GM21367 (cell line): ENCODE measurements at regions not wholly inside any gene's neighbourhood (a gene's known extent, or its start where the extent isn't known, plus 50 kb on each side); places are given as distances from the start of the nearest gene placed in this dataset.
"Not testable (repeated sequence)": the region's sequence is repeated elsewhere in the genome, so short reads cannot be mapped to it uniquely, and the experiment has no call there.

Experiments
- ATAC-seq: cut with Tn5 transposase; IDR thresholded peaks from one replicate; pipeline ENCODE4 v1.9.1; 2021; ENCODE audit not compliant: unreplicated experiment

DNA sequence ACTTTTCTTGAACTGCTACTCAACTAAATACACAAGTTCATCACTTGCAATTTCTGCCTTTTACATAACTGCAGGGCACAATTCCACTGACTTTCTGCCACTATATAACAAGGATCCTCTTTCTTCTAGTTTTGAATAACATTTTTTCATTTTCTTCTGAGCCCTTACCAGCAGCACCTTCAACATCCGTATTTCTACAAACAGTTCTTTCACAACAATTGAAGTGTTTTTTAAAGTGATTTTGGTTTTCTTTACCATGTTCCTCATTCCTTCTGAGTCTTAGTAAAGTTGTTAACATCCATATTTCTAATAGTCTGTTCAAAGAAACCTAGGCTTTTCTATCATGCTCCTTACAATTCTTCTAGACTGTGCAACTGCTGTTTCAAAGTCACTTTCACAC, 127.2 kb upstream of the PITX1 start:
- no peak for ATAC-seq

DNA sequence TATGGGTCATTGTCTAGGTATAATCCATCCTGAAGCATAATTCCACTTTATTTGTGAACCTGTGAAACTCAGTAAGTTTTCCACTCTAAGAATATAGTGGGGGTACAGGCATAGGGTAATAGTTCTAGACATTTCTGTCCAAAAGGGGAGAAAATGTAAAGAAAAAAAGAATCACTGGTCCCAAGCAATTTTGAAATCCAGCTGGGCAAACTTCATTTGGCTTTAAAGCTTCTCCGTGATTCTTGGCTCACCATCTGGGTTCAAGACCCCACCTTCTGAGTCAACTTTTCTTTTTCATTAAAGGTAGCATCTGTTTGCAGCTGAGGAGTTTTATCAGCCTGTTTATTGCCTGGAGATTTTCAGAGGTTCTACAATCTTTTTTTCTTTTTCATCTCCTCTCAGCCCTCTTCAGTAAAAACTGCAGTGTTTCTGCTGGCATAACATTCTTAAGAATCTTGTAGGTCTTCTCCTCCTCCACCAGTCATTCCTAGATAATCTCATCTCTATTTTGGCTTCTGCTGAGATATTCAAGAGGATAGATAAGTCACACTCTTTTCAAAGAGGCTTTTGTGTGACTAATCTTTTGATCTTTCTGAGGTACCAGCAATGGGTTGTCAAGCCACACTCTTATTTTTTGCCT, 126.1 kb upstream of the PITX1 start:
- ATAC-seq: no peak

DNA sequence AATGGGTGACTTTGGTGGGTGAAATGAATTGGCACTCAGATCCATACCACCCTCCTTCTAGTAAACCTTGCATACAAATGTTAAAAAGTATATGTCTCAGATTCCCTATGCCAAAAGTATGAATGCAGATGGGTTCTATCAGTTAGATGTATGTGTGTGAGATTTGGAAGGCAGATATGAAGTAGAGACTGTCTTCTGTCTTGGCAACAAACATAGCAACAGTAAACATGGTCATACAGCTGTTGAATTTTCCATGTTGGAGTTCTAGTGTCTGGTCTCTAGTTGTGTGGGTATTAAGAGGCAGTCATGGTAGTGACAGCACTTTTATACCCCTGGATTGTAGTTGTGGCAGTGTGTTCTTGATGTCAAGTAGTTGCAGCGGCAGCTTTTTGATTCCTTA, 125.6 kb upstream of the PITX1 start:
- no peak for ATAC-seq

DNA sequence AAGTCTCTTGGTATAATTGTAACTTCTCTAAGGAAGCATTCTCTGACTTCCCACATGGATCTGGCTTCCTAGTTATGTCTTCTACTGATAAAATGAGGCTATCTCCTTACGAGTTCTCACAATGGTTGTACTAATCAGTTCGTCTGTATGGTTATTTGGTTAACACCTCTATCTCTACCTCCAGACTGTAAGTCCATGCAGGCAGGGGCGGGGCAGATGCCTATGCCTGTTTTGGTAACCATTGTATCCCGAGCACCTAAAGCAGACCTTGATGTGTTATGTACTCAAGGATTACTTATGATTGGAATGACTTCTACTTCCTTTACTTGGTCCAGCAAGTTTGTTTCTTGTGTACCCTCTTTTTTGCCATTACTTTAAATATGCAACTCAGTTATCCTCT, 125.0 kb upstream of the PITX1 start:
- ATAC-seq: no peak

DNA sequence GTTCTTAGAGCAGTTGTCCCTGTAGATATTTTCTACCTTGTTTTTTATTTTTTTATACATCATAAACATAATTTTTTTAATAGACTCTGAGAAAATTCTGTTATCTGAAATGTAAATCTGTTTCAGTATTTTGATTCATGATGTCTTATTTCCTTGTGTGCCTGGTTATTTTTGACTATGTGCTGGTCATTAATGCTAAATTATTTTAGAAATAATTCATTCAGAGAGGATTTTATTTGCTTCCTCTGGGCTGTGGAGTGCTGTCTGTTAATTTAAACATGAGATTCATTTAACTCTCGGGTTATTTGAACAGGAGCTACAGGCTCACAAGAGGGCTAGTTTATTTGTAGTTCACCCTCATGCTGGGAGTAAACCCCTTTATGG, 124.3 kb upstream of the PITX1 start:
- no peak for ATAC-seq

DNA sequence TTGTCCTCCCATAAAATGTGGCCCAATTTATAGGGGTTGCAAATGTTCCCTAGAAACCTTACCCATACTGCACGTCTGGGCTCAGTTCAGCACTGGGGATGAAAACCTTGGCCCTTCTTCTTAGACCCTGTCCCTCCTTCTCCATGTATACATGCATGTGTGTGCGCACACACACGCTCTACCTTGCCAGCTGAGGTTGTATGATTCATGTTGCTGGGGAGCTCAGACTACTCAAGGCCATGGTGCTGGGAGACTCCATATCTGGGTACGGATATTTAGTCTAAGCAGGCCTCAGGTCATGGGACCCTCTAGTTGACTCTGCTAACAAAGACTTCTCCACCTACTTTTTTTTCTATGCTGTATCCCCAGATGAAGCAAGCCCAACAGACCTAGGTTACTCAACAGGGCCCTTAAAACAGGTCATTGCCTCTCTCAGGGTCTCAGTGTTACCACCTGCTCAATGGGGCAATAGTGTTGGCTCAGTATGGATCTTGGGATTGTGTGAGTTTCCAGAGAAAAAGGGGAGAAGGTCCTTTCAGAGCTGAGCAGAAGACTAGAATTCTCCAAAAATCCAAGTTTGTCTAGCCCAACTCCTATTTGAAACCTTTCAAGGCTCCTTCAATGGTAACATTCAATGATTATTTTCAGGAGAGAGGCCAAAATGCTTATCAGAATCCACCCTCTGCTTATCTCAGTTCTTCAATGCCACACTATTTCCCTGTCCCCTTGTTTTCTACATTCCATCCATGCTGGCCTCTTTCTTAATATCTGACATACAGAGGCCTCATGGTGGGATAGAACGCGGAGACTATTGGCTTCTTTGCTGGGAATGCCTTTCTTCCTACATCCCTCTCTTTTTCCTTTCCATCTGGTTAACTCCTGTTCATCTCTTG, 123.6 kb upstream of the PITX1 start:
- ATAC-seq: no peak

DNA sequence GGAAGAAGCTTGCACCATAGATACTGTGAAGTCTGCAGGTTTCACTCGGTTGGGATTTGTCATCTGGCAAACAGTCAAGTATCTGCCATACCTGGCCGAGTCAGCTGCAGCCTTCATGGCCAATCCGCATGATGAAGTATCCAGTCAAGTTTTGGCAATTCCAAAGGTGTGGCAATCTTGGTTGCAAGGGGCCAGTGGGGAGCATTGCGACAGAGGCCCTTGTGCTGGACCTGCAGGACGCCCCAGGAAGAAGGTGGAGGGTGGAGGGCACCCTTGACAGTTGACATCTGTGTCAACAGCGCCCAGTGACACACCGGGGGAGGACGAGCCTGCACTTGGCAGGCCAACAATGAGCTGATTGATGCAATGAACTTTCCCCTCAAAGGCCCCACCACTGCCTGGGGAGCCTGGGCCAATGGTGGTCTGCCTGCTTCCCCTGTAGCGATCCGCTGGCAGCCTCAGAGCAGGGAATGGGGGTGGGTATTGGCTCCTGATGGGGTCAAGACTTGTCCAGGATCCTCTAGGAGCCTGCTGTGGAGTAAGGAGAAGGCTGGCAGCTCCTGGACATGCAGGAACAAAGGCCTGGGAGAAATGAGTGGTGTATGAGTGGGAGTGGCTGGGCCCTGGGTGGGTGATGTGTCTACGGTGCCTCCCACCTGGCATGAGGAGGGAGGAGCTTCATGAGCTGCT, 122.8 kb upstream of the PITX1 start:
- no peak for ATAC-seq

DNA sequence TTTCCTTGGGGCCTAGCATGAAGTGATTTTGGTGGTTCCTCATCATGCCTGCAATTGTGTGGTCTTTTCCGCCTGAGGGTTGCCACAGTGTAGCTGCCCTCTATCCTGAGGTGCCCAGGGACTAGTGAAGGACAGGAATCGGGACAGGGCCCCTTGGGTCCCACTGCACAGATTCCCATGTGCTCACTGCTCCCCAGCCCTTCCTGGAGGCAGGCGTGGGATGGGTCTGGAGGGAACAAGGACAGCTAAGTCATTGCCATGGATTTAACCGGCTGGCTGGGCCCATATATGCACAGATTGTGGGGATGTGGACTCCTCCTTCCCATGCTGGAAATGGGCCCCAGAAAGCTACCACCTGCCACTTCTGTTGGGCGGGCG, 122.3 kb upstream of the PITX1 start:
- ATAC-seq: no peak

DNA sequence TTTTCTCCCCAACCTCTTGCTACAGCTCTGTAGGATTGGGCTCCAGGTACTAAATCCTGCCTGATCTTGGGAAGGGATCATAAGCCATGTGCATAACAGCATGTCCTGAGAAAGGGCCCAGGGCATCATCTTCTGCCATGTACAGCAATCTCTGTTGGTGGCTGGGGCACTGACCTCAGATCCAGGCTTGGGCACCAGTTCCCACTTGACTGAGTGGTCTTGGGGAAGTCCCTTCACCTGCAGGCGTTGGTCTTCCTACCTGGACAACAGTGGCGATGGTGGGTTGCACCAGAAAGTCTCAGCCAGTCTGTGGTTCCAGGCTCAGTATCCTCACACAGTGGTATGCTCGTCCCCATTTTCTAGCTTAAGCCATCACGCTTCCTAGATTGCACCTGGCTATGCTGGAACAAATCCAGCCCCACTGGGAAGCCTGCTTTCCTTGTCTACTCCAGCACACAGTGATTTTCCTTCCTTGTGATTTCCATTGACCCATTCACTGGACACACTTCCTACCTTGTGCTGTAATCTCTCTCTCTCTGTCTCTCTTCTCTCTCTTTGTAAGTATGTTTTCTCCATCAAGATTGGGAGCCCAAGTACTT, 121.7 kb upstream of the PITX1 start:
- no peak for ATAC-seq

DNA sequence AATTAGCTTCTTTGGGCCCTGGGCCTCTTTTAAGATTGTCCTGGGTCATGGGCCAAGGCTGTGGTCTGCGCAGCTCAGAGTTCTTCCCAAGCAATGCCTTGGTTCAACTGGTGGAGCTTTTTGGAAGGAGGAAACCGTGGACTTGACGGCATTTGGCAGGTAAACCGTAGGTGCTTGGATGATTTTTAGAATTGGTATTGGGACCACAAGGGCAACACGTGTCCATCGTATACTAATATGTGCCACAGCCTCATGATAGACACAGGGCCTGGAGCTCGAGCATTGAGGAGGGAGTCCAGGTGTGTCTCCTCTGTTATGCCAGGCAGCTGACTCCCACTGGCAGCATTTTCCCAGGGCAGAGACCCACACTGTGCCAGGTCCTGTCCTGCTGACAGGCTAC, 120.9 kb upstream of the PITX1 start:
- no peak for ATAC-seq

DNA sequence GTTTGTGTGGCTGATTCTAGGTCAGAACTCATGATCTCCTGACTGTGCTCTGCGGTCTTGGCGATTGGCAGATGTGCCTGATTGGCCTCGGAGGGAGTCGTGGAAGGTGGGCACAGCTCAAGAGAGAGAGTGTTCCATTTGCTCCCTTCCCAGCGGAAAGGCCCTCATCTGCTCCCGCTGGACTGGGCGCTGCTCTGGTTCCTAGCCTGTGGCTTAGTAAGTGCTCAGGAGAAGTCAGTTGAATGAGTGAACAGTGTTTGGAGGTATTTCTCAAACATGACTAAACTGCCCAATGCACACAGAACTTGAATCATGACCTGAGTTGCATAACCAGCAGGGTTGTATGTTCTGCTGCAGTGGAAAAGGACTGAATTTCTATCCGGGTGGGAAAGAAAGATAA, 120.2 kb upstream of the PITX1 start:
- ATAC-seq: no peak

DNA sequence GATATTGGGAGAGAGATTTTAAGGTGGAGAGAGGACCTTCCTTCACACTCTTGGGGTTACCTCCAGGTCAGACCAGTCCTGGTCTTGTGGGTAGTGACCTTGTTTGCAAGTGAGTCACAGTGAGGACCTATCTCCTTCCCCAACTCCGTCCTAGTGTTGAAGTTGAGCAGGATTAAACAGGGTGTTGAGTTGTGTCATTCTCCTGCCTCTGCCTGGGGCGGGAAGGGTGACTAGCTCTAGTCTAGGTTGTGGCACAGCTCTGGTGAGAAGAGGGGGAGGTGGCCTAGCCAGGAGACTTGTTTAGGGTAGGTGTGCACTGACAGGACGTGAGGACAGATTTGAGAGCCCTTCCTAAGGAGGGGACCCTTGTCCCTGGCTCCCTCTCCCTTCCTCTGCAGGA, 119.6 kb upstream of the PITX1 start:
- ATAC-seq: no peak

DNA sequence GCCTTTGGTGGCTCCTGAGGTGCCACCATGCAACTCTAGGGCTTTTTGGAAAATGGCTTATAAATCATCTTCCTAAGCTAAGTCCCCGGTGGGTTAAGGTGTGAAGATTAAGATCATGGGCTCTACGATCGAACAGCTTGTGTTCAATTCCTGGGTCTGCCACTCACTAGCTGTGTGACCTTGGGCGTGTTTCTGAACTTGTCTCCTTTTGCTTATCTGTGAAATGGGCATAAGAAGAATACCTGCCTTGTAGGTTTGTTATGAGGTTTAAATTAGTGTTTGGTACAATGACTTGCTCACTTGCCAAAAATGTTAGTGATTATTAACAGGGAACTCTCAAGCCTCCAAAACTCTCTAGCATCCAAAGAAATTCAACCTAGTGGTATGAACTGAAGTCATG, 119.2 kb upstream of the PITX1 start:
- no peak for ATAC-seq

DNA sequence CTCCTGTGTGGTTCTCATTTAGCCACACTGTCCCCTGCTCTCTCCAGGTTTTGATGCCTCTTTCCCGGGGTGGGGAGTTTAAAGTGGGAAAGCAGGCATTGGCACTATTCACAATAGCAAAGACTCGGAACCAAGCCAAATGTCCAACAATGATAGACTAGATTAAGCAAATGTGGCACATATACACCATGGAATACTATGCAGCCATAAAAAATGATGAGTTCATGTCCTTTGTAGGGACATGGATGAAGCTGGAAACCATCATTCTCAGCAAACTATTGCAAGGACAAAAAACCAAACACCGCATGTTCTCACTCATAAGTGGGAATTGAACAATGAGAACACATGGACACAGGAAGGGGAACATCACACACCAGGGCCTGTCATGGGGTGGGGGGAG, 117.6 kb upstream of the PITX1 start:
- ATAC-seq: not testable (repeated sequence)

DNA sequence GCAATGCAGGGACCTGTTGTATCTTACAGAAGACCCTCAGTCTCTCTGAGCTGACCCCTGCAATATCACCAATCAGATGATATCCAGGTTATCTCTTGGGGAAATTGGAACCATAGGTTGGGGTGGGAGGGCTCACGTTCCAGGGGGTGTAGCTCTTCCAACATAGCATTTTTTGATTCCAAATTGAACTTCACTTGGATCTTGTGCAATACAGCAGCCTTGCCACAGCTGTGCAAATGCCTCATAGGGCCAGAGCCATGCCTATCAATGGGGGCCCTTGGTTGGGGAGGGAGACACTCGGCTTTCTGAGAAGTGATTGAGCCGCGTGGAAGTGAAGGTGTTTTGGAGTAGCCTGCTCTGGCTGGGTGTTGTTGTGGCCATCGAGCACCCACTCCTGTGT, 117.2 kb upstream of the PITX1 start:
- ATAC-seq: no peak

DNA sequence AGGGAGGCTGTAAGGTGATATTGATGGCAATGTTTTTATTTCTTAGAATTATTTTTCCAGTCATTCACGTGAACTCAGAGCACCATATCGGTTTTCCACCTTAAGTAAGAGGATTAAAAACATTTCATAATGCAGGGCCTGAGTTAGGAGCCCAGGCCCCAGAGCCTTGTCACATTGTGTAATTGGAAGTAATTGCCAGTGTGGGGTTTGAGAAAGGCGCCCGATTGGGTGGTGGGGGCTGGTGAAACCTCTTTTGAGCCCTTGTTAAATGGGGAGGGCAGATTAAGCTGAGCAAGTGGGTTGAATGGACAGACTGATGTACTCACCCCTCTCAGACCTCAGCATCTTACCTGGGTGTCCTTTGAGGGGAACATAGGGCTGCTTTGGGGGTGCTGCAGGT, 116.7 kb upstream of the PITX1 start:
- no peak for ATAC-seq

DNA sequence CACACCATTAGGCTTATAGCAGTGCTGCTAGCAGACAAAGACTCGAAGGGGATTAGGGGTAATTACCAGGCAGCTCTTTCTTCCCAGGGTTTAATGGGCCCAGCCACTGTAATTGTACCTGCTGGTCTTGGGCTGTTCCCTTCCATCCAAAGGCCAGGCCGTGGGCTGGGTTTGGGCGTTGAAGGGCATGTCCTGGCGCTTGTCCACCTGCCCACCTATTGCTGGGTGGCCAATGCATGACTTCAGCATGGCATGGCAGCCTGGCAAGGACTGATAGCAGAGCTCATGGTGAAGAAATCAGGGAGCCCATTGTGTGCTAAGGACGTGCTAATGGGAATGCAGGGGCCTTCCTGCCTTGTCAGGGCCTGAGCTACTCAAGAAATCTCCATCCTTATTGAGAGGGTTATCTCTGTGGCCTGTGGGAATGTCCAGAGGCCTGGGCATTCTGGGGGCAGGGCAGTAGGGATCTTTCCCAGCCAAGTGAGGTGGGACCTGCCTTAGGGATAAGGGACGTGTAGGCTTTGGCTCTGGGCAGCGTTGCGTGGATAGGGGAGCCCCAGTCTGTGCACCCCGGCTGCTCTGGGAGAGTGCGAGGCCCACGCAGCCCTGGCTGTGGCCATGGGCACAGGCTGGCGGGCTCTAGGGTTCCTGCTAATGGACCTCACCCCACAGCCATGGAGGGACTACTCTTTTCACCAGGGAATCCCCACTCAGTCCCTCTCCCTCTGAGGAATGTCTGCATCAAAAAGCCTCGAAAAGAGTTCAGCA, 116.1 kb upstream of the PITX1 start:
- ATAC-seq: no peak

DNA sequence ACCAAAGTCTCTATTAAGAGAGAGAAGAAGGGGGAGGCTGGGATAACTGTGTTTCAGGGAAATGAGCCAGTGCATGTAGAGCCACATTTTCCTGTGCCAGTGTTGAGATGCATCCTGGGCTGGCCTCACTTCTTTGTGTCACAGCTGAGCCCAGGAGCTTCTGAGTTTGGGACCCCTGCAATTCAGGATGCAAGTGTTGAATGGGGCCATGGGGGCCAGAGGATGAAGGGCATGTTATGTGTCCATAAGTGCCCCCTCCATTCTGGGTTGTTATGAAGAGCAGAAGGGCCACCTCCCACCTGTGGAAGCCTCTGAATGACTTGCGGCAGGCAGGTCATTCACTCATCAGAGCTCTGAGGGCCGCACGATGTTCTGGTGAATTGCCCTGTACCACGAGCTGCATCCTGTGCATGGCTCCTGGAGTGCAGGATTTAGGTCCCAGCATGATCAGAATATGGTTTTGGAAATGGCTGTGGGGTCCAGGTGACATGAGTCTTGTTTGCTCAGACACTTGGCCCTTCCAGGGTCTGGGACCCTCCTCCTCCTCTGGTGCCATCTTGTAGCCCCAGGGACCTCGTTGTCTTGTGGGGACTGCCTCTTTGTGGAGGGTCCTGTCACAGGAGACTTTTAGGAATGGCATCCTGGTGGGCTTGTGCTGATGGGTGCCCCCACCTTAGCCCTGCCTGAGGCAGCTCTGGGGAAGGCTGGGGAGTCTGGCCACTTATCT, 115.4 kb upstream of the PITX1 start:
- no peak for ATAC-seq

DNA sequence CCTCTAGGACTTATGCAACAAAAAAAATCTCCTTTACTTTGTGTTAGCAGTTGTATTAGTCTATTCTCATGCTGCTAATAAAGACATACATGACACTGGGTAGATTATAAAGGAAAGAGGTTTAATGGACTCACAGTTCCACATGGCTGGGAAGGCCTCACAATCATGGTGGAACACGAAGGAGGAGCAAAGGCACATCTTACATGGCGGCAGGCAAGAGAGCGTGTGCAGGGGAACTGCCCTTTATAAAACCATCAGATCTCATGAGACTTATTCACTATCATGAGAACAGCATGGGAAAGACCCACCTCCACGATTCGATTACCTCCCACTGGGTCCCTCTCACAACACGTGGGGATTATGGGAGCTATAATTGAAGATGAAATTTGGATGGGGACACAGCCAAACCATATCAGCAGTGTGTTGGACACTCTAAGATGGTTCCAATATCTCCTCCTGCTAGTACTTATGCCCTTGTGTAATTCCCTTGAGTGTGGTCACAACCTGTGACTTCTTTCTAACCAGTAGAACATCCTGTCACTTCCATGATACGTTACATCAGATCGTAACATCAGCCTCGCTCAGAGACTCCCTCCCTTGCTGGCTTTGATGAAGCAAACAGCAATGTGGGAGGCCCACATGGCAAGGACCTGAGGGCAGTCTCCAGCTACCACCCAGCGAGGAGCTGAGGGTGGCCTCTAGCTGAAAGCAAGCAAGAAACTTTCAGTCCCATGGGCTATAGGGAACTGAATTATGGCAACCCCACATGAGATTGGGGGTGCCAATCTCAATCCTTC, 113.5 kb upstream of the PITX1 start:
- no peak for ATAC-seq

DNA sequence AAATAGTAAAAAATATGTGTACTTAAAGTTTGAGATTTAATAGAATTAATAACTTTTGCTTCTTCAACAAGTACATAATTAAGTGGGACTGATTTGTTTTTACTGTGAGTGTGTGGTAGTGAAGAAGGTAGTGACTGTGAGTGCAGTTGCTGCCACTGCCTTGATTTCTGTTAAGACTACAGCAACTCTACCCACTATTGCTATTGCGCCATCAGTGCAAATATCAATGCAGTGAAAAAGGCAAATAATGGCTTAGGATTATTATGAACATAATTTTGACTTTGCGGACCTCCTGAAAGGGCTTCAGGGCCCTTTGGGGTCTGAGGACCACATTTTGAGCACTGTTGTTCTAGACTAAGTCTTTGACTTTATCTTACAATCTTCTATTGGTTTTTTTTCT, 112.0 kb upstream of the PITX1 start:
- no peak for ATAC-seq
